ENCODE measurements at regions not wholly inside any gene's neighbourhood (a gene's known extent, or its start where the extent isn't known, plus 50 kb on each side); places are given as distances from the start of the nearest gene placed in this dataset.

GRCh38 chrX:39507617-39508299, 590.0 kb downstream of the BCOR start:
- Histone ChIP-seq H3K36me3 (no peaks in the 10 kb centered on the region), H3K9me3 (peaks cover 0 to 25% (median 12%) of the 10 kb centered on the region in 8 donors), H3K27ac (no peak overlapping the region), H3K4me3 (no peak overlapping the region), H3K4me1 (no peaks in the 10 kb centered on the region), H3K27me3 (replicated peaks in 1 of 7) (peaks cover 0 to 4% (median 0%) of the 10 kb centered on the region in 7 donors)
- WGBS, 5 donors = 81 to 92% (median 85%) methylated on average over 2 to 4 of the region's 4 CpGs
- intact Hi-C loops (cut with DNase I; ENCODE audit: low total_unique reads) = no loop called here
- no peak for DNase-seq
- TF ChIP-seq POLR2A (IDR thresholded peaks at IDR 0.05) = no peak

GRCh38 chrX:39508300-39508692, 589.5 kb downstream of the BCOR start:
- H3K4me3 ChIP-seq = no peak overlapping the region
- H3K9me3 ChIP-seq = peaks cover 0 to 25% (median 12%) of the 10 kb centered on the region in 8 donors
- TF ChIP-seq POLR2A (IDR thresholded peaks at IDR 0.05) = no peak
- no peak for TF ChIP-seq POLR2AphosphoS5 (IDR thresholded peaks at IDR 0.05)
- TF ChIP-seq CTCF (IDR thresholded peaks at IDR 0.05 in 8 of 11, conservative IDR thresholded peaks at IDR 0.05 in 3 of 11) = no peak
- intact Hi-C loops (cut with DNase I; ENCODE audit: low total_unique reads) = no loop called here
- no peak for DNase-seq
- H3K36me3 ChIP-seq = no peaks in the 10 kb centered on the region
- H3K27ac ChIP-seq = no peak overlapping the region
- H3K4me1 ChIP-seq = no peaks in the 10 kb centered on the region
- WGBS, 5 donors = 62 to 75% (median 65%) methylated on average over 4 of the region's 4 CpGs
- H3K27me3 ChIP-seq (replicated peaks in 1 of 7) = peaks cover 0 to 4% (median 0%) of the 10 kb centered on the region in 7 donors

GRCh38 chrX:39509157-39509556, 588.6 kb downstream of the BCOR start:
- Histone ChIP-seq H3K4me3 (no peak overlapping the region), H3K27ac (no peak overlapping the region), H3K9me3 (peaks cover 0 to 25% (median 12%) of the 10 kb centered on the region in 8 donors), H3K27me3 (replicated peaks in 1 of 7) (peaks cover 0 to 9% (median 0%) of the 10 kb centered on the region in 7 donors), H3K4me1 (no peaks in the 10 kb centered on the region), H3K36me3 (no peaks in the 10 kb centered on the region)
- WGBS, 5 donors = 81 to 100% (median 91%) methylated on average over 1 of the region's 1 CpG
- no peak for TF ChIP-seq CTCF (IDR thresholded peaks at IDR 0.05 in 8 of 11, conservative IDR thresholded peaks at IDR 0.05 in 3 of 11)
- no peak for TF ChIP-seq POLR2A (IDR thresholded peaks at IDR 0.05)
- TF ChIP-seq POLR2AphosphoS5 (IDR thresholded peaks at IDR 0.05) = no peak
- no peak for DNase-seq
- intact Hi-C loops (cut with DNase I; ENCODE audit: low total_unique reads) = no loop called here

- Histone ChIP-seq H3K4me3 (no peak overlapping the region), H3K4me1 (no peaks in the 10 kb centered on the region), H3K36me3 (no peaks in the 10 kb centered on the region), H3K27me3 (replicated peaks in 1 of 7) (peaks cover 0 to 33% (median 0%) of the 10 kb centered on the region in 7 donors), H3K9me3 (peaks cover 0 to 17% (median 11%) of the 10 kb centered on the region in 8 donors), H3K27ac (no peak overlapping the region)
- 56 to 76% (median 69%) methylated on average over 5 of the region's 5 CpGs for WGBS, 5 donors
- intact Hi-C loops (cut with DNase I; ENCODE audit: low total_unique reads) = no loop called here
- DNase-seq = no peak
- TF ChIP-seq POLR2A (IDR thresholded peaks at IDR 0.05) (no peak), CTCF (IDR thresholded peaks at IDR 0.05 in 8 of 11, conservative IDR thresholded peaks at IDR 0.05 in 3 of 11) (no peak), POLR2AphosphoS5 (IDR thresholded peaks at IDR 0.05) (no peak)
Measured at GRCh38 chrX:39513836-39514235, 583.9 kb downstream of the BCOR start.

Measured in spleen (tissue), 11 donors.